HG02840 (cell line): ENCODE measurements at regions not wholly inside any gene's neighbourhood (a gene's known extent, or its start where the extent isn't known, plus 50 kb on each side); places are given as distances from the start of the nearest gene placed in this dataset.
"Not testable (repeated sequence)": the region's sequence is repeated elsewhere in the genome, so short reads cannot be mapped to it uniquely, and the experiment has no call there.

Source experiments
- ATAC-seq: cut with Tn5 transposase; IDR thresholded peaks from one replicate; pipeline ENCODE4 v1.9.1; 2021; ENCODE audit warnings: mild to moderate bottlenecking, moderate library complexity, moderate number of reproducible peaks; ENCODE audit not compliant: unreplicated experiment, low FRiP score

GRCh38 chr11:87494936-87495335 lies 457.2 kb downstream of the TMEM135 start:
- ATAC-seq = not testable (repeated sequence)

DNA sequence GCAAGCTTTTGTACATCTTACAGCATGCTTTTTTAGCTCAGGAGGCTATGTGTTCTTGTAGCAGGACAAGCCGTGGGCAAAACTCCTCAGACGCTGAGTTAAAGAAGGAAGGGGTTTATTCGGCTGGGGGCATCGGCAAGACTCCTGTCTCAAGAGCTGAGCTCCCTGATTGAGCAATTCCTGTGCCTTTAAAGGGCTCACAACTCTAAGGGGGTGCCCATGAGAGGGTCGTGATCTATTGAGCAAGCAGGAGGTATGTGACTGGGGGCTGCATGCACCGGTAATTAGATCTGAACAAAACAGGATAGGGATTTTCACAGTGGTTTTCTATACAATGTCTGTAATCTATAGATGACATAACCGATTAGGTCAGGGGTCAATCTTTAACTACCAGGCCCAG lies 456.3 kb downstream of the TMEM135 start:
- not testable (repeated sequence) for ATAC-seq

GRCh38 chr11:87493516-87493915 lies 455.8 kb downstream of the TMEM135 start:
- ATAC-seq = no peak

GRCh38 chr11:87491381-87491780 lies 453.6 kb downstream of the TMEM135 start:
- ATAC-seq = no peak

DNA sequence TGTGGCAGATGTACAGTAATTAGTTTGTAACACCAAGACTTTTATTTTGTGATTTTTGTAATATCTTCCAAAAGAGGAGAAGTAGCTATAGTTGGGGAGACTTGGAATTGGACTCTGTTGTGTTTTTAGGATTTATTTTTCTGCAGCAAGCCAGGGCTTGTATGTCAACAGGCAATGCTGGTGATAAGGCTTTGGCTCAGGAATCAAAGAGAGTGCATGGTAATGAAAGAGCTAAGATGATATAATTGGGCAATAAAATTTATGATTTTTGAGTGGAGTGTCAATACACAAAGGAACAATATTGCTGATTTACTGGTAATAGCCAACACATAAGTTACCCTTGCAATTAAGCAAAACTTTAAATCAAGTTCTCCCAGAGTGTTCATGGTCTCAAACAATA lies 452.9 kb downstream of the TMEM135 start:
- ATAC-seq = no peak

DNA sequence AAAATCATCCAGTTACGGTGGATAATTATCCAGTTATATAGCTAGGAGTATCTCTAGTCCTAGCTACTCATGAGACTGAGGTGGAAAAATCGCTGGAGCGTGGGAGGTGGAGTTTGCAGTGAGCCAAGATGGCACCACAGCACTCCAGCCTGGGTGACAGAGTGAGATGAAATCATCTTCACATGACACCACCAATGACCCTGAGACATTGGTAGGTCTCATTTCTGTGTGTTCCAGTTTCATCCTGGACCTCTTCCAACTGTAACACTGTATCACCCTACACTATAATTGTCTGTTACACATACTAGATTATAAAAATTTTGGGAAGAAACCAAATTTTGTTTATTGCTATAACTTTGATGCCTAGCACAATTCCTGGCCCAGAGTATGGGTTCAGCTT lies 446.8 kb downstream of the TMEM135 start:
- ATAC-seq = no peak

DNA sequence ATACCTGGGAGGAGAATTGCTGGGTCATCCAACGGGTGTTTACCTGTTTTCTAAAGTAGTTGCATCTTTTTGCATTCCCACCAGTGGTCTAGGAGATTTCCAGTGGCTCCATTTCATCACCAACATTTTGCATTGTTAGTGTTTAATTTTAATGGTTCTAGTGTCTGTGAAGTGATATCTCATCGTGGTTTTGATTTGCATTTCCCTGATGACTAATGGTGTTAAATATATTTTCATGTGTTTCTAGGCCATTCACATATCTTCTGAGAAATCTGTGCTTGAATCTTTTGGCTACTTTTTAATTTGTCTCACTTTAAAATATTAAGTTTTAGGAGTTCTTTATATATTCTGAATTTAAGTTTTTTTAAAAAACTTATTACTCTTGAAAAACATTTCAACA lies 439.6 kb downstream of the TMEM135 start:
- no peak for ATAC-seq

DNA sequence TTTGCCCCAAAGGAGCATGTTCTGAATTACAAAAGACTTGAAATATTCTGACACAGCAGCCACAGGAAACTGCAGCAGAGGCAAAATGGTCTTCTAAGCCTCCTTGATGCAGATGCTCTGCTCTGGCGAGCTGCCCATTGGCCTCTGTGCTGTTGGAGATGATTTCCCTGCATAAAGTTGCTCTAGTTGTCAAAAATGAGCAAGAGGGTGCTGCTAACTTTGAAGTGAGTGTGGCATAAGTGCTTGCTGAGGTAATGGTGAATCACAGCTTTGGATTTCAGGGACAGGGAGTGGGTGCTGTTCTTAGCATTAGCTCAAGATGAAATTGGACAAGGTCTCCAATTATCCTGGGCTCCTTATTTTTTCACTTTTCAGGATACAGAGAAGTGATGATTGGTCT lies 435.4 kb downstream of the TMEM135 start:
- ATAC-seq = no peak

DNA sequence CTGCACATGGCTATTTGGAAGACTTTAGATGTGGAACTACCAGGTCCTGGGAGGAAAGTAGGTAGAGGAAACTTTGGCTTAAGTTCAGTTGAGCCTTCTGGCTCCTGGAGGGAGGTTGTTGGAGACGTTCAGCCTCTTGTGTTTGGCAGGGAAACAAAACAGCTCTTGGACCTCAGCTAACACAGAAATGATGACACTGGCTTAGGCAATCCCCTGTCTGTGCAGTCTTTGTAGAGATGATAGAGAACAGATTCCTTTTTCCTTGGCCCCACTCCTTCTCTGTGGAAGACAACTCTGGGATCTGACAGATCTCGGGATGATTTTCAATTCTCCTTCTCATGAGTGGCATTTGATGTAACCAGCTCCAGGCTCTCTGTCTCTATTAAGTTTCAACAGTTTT lies 428.5 kb downstream of the TMEM135 start:
- ATAC-seq = no peak

- no peak for ATAC-seq
These were observed 428.0 kb downstream of the TMEM135 start for GRCh38 chr11:87465716-87466115.

DNA sequence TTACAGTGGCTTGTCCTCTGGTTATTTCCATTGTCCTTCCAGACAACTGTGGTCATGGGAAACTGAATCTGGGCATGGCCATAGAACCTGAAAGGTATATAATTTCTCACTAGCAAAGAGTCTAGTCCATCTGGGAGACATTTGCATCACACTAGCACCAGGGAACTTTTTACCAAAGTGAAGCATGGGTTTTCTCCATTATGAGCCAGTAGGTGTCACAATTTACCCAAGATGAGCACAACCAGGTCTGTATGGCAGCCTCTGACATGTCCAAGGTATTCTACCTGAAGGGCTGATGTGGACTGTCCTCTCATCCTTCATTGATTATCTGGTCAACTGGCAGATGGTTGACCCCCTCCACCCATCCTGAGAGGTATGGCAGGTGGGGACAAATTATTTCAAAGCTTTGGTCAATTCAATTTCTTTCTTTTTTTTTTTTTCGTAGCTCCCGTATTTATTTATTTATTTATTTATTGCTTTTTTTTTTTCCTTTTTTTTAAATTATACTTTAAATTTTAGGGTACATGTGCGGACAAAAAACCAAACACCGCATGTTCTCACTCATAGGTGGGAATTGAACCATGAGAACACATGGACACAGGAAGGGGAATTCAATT lies 425.9 kb downstream of the TMEM135 start:
- no peak for ATAC-seq

DNA sequence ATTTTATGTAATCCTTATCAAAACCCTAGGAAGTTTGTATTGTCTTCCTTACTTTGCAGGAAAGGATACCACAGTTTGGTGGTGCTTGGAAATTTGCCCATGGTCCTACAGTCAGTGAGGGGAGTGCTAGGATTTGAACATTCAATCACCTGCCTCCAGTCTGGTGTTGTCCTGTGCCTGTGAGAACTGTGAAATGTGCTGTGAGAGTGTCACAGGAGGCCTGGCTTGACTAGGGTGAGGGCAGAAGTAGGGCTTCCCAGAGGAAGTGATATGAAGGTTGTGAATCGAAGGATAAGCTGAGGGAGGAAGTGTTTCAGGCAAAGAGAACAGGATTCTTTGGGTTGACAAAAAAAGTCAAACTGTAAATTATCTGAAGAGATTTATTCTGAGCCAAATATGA lies 424.4 kb downstream of the TMEM135 start:
- ATAC-seq = no peak

- no peak for ATAC-seq
These were observed 423.3 kb downstream of the TMEM135 start for GRCh38 chr11:87460842-87461637.

GRCh38 chr11:87460279-87460678 lies 422.5 kb downstream of the TMEM135 start:
- no peak for ATAC-seq

DNA sequence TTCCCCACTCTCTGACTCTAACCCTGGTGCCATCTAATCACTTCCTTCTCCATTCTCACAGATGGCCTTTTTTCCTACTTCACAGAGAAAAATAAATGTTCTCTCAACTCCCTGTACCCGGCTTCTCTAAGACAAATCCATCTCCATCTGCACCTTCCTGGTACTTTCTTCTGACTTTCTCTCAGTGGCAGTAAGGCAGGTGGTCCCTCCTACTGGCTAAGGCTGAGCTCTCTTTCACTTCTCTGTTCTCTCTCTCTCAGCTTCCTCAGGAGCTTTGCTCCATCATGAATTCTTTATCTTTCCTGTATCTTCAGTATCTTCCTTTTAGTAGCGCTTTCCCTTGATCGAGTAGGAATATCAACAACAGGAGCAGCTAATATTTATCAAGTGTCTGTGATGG lies 421.6 kb downstream of the TMEM135 start:
- ATAC-seq = no peak

GRCh38 chr11:87456499-87456898 lies 418.8 kb downstream of the TMEM135 start:
- ATAC-seq = no peak

DNA sequence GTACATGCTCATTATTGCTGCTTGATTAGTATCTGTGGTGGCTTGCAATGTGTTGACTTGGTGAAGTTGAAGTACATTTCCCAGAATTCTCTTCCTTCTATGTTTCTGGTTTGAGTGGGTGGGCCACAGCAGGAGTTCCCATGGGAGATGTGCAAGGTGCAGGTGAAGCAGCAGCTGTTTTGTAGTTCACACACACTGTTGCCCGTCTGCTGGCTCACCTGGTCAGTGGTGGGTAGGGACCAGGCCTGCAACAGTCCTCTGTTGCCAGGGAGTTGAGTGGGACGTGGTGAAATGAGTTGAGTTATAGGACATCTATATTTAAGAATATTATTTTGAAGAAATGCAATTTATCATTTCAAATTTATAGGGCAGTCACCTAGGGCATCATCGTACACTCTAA lies 417.4 kb downstream of the TMEM135 start:
- no peak for ATAC-seq

GRCh38 chr11:87454241-87454640 lies 416.5 kb downstream of the TMEM135 start:
- ATAC-seq = no peak

GRCh38 chr11:87453531-87454089 lies 415.9 kb downstream of the TMEM135 start:
- ATAC-seq = no peak

DNA sequence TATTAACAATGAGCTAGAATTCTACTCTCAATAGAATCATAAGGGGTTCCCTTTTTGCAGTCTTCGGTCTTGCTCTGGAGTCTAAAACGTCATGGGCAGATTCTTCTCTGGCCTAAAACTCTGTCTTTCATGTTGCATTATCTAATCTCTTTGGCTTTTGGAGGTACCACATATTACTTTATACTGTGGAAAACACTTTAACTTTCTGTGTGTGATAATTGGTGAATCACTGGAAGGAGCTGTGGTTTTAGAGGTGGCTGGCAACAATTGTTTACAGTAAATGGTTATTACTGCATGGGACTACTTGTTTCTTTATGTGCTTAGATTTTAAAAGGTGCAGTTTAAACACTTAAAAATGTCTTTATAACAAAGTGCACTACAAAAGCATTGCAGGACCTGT lies 414.3 kb downstream of the TMEM135 start:
- ATAC-seq = not testable (repeated sequence)

DNA sequence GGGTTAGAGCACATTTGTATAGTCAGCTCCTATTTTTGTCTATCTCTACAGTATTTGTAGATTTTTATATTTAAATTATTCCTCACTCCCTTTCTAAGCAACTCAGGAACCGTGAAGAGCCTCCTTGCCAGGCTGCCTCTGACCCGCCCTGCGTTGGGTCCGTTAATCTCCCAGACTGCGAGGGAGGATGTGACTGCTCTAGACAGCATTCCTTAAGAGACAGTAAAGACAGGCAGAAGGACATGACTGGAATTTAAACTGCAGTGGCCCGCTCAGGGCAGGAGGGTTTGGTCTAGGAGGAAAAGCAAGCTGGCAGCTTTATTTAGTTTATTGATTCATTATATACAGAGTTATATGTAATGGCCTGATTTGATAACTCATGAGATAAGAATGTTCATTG lies 413.7 kb downstream of the TMEM135 start:
- no peak for ATAC-seq

- ATAC-seq = no peak
These were observed 409.9 kb downstream of the TMEM135 start for GRCh38 chr11:87447606-87448005.
